Stimulated activated CD4-positive, alpha-beta T cell treated with anti-CD3 and anti-CD28 coated beads, TNF-alpha, amount 100 ng/mL, for 4 hours (primary cell): ENCODE measurements at regions not wholly inside any gene's neighbourhood (a gene's known extent, or its start where the extent isn't known, plus 50 kb on each side); places are given as distances from the start of the nearest gene placed in this dataset.
"Not testable (repeated sequence)": the region's sequence is repeated elsewhere in the genome, so short reads cannot be mapped to it uniquely, and the experiment has no call there.

ENCODE experiments used
- DNase-seq, 3 experiments: peaks; one replicate each; pipeline ENCODE4 v3.0.0-alpha.2; 2020; ENCODE audit warnings: low read depth in 3 of 3

DNA sequence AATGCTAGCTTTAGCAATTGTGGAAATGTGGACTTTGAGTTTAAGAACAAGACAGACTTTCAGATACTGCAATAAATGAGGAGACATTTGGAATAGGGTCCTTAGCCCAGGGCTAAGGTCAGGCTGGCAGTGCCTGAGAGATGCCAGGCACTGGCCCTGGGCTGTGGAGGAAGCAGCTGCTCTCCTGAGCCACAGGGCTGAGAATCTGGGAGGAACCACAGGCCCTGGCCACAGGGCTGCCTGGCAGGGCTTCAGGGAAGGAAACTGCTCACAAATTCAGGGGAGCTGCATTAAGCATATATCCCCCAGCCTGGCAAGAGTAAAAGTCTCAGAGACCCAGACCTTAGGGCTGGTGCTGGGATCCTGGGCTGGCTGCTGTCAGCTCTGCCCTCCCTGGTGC is 305.1 kb downstream of the RPIA start:
- DNase-seq: not testable (repeated sequence)

DNA sequence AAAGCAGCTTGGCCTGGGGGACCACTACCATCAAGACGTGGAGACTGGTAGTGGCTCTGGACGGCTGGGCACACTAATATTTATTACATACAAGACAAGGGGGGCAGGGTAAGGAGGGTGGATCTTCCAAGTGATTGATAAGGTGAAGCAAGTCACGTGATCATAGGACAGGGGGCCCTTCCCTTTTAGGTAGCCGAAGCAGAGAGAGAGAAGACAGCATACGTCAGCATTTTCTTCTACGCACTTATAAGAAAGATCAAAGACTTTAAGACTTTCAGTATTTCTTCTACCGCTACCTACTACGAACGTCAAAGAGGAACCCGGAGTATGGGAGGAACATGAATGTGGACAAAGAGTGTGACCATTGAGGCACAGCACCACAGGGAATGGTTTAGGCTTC is 307.9 kb downstream of the RPIA start:
- DNase-seq: no peak

DNA sequence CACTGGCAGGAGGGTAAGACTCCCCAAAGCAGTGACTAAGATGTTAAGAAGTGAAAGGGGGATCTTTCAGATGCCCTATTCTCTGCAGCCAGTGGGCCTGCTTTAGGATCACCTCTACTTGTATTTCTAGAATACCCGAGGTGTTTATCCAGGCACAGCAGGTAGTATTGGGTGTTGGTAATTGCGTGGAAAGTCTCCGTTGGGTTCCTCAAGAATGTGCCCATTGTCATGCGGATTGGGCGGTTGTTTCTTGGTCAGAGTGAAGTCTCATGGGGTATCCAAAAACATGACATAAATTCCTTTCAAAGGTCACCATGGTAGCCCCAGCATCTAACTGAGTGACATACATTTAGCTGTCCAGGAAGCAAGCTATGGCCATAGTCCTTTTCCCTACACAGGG is 308.8 kb downstream of the RPIA start:
- no peak for DNase-seq

DNA sequence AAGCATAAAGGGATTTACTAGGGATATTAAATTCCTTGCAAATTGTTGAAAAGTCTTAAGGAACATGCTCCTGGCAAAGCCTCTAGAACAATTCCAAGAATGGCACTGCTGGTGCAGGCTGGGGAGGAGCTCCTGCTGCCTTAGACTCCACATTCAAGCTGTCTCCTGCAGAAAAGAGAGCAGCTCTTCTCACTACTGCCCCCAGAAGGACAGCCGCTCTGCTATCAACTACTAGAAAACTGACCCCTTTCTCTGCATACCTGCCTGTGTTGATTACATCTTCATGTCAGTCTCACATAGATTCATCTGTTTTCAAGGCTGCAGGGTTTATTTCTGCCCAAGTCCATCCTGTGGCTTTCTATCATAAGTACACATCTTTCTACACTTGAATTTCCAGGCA is 312.8 kb downstream of the RPIA start:
- not testable (repeated sequence) for DNase-seq

DNA sequence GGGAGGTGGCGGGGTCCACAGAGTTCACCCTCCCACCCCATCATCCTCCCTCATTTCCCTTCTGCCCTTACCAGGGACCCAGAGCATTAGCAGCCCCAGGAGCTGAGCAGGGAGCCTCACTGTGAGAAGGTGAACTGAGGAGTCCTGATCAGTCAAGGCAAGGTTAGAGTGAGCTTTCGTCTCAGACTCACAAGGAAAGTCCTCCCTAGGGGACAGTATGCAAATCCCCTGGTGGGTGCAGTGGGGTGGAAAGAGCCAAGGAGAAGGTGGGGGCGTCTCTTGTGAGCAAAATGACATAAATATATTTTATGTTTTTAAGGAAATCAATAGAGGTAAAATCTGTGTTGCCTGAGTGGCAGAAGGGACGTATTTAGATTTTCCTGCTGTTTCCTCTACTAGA is 329.1 kb downstream of the RPIA start:
- DNase-seq: not testable (repeated sequence)

DNA sequence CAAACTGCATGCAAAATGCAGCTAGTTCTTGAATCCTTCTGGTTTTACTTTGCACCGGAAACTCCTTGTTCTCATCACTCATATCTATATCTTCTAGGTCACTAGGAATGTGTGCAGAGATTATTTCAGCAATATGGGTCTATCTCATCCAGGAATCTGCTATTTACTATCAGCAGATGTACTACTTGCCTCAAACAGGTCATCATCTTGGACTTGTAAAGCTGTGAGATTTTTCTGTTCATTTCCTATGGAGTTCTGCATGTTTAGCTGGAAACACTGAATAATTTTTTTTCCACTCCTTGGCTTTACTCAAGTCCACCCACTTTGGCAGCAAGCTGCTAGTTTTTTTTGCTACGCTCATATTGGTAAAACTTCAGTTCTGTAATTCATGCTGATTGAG is 334.8 kb downstream of the RPIA start:
- not testable (repeated sequence) for DNase-seq

DNA sequence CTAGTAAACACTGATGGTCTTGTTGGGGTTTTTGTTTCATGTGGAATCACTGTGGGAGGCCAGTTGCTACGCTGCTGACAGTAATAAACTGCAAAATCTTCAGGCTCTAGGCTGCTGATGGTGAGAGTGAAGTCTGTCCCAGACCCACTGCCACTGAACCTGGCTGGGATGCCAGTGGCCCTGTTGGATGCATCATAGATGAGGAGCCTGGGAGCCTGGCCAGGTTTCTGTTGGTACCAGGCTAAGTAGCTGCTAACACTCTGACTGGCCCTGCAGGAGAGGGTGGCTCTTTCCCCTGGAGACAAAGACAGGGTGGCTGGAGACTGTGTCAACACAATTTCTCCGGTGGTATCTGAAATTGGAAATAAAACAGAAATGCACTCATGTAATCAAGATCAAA is 335.6 kb downstream of the RPIA start:
- DNase-seq: not testable (repeated sequence)

DNA sequence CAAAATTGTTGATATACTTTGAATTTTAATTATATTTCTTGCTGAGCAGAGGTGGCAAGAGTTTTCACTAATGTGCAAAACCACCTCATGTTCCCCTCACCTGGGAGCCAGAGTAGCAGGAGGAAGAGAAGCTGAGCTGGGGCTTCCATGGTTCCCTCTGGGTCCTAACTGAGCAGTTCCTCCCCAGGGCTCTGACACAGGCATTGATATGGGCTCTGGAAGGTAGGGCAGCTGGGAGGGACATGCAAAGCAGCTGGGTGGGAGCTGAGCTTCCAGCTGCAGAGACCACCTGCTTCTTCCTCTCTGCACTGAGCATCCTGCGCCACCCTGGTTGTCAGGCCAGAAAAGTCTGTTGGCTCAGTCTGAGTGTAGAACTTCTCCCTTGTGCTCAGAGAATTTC is 336.1 kb downstream of the RPIA start:
- DNase-seq: not testable (repeated sequence)

DNA sequence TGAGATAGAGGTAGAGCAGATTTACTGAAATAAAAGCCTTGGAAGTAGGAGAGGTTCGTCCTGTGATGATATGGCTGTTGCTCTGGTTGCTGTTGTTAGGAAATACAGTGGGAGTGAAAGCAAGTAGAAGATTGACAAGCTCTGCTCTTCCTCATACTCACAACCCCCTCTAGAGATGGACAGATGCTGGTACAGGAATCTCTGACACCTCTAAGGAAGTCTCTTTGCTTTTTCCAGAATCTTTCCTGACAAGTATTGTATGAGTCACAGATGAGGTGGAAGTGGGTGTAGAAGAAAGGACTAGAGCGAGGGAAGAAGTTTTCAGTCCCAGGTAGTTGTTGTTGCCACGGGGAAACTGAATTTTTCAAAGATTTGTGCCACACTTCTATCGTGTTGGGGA is 337.8 kb downstream of the RPIA start:
- DNase-seq: not testable (repeated sequence)

DNA sequence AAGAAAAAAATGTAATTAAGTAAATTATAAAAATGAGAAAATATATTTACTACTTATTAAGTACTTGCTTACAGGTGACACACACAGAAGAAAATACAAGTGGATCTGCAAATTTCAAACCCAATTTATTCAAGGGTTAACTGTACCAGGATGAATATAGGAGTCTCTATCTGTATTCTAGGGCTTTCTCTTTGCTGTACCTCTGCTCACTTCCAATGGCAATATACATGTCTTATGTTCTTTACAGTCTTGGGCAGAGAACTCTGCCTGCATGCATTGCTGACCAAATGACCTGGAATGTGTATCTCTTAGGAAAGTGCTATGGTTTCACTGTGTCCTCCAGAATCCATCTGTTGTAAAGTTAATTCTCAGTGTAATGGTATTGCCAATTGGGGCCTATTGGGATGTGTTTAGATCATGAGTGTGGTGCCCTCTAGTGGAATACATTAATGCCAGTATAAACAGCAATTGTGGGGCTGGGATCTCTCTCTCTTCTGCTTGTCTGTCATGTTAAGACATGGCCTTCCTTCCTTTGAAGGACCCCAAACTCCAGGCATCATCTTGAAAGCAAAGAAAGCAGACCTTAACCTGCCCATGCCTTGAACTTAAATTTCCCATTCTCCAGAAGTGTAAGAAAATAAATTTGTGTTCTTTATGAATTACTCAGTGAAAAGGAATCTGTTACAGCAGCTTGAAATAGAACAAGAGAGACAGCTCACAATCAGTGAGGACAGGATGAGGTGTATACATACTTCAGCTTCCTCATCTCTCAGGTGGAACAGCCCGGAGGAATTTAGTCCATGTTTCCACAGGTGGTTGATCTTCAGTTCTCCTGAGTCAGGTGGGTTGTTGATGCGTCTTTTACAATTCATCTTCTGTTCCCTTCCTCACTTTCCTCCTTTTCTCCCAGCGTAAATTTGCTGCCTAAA is 356.9 kb downstream of the RPIA start:
- DNase-seq: not testable (repeated sequence)

DNA sequence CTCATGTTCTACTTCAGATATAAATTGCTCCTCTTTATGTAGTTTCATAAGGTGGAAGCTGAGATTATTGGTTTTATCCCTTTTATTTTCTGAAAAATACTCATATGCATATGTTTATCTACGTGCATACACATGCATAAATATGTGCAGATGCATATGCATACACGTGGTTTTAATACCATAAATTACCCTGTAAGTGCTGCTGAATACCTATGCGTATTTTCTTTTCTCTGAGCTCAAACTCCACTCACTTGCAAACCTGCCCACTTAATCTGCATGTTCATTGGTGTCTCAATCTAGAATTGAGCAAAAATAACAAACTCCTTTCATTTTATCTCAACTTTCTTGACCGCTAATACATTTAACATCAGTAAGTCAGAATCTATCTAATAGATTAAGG is 367.1 kb downstream of the RPIA start:
- not testable (repeated sequence) for DNase-seq

DNA sequence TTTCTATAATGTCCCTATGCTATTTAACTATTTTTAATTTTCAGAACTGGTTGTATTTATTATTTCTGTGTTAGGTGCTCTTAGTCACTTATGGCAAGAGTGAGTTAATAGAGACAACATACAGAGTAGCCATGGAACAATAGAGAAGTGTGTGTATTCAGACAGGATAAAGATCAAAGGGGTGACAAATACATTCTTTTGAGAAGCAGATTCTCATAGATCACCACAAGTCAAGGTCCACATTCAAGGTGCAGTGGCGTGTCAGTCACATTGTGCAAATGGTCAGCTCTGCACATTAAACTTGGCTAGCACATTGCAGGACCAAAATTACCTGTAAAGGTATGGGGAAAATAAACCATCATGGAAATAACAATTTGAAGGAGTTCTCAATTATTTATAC is 369.7 kb downstream of the RPIA start:
- not testable (repeated sequence) for DNase-seq

DNA sequence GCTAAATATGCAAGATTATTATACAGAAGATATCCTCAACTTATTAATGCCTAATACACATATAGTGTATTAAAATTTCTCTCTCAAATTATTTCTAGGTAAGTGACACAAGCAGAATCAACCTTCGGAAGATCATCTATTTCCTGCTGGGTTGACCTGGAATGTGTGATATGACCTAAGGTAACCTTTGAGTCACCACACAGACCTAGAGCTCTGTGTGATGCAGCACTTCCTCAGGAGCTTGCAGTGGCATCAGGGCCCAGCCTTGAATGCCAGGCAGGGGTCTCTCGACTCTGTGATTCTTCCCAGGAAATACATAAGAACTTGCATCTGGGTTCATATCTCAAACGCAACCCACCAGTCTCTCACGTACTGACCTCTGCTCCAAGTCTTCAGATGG is 385.3 kb downstream of the RPIA start:
- not testable (repeated sequence) for DNase-seq

DNA sequence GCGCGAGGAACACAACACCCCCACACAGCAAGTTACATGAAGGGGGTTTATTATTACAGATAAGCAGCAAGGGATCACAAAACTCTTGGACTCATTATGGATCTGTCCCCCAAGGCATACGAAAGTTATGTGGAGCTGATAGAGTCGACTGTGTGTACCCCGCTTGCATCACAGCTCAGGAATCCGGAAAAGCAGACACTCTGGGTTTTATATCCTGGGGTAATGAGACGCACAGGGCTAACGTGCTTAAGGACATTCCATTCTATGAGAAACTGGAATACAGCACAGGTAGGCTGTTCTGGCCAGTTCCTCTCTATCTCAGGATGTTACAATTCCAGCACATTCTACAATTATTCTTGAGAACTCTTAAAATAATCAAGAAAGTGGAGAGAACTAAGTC is 401.4 kb downstream of the RPIA start:
- not testable (repeated sequence) for DNase-seq

DNA sequence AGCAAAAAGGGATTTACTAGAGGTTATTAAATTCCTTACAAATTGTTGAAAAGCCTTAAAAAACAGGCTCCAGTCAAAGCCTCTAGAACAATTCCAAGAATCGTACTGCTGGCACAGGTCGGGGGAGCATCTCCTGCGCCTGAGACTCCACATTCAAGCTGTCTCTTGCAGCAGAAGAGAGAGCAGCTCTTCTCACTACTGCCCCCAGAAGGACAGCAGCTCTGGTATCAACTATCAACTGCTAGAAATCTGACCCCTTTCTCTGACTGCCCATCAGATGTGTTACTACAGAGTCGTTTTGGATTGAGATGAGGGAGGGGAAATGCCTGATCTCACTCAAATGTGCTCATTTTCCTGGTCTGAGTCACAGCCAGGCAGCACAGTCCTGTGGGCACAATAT is 403.6 kb downstream of the RPIA start:
- DNase-seq: not testable (repeated sequence)

DNA sequence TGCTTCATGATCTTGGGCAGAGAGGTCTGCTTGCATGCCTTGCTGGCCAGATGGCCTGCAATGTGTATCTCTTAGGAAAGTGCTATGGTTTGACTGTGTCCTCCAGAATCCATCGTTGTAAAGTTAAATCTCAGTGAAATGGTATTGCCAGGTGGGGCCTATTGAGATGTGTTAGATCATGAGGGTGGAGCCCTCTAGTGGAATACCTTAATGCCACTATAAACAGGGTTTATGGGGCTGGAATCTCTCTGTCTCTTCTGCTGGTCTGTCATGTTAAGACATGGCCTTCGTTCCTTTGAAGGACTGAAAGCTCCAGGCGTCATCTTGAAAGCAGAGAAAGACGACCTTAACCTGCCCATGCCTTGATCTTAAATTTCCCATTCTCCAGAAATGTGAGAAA is 411.1 kb downstream of the RPIA start:
- DNase-seq: not testable (repeated sequence)

DNA sequence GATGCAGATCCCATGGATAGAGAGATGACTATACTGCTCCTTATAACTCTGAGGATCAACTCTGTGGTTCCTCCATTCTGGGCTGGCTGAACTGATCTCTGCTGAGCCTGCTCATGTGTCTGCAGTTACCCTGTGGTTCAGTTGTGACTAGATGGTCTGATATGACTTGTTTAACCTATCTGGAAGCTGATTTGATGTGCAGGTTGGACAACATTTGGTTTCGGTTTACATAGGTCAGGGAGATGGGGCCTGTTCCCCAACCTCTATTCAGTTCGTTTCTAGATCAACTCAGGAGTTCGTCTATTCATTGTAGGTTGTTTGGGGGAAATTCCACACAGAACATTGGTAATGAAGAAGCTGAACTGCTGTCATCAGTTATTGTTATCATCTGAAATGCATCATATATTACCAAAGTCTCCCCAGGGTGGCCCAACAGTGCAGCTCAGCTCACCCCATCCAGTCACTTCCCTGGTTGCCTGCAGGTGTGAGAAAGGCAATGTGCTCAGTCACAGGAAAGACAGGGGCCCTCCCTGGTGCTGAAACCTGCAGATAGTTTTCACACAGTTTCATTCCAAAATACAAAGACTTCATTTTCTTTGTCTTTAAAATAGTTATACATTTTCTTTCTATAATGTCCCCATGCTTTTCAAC is 415.0 kb downstream of the RPIA start:
- DNase-seq: not testable (repeated sequence)

DNA sequence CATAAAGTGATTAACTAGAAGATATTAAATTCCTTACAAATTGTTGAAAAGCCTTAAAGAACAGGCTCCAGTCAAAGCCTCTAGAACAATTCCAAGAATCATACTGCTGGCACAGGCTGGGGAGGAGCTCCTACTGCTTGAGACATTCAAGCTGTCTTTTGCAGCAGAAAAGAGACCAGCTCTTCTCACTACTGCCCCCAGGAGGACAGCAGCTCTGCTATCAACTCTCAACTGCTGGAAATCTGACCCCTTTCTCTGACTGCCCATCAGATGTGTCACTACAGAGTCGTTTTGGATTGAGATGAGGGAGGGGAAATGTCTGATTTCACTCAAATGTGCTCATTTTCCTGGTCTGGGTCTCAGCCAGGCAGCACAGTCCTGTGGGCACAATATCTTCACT is 421.0 kb downstream of the RPIA start:
- not testable (repeated sequence) for DNase-seq

DNA sequence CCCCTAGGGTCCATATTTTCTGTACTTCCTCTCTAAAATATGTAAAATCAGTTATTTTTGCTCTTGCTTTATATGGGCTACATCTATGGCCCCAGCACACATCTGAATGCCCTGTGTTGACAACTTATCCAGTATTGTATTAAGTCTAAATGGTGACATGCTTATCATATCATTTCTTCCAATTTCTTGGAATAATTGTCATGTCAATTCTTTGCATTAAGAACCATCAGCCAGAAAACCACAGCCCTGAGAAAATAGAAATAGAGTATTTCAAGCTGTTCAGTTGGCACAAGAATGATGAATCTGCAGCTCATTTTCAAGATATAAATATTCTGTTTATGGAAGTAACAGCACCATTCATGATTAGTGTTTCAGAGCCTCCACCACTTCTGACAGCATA is 421.8 kb downstream of the RPIA start:
- DNase-seq: not testable (repeated sequence)

DNA sequence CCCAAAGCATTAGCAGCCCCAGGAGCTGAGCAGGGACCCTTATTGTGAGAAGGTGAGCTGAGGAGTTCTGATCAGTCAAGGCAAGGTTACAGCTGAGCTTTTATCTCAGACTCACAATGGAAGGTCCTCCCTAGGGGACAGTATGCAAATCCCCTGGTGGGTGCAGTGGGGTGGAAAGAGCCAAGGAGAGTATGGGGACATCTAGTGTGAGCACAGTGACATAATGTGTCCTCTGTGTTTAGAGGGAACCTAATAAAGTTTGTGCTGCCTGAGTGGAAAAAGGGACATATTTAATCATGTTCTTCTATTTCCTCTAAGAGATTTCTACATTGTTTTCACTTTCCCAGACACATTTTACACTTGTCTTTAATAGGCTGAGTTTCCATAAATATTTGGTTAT is 438.0 kb downstream of the RPIA start:
- DNase-seq: not testable (repeated sequence)

DNA sequence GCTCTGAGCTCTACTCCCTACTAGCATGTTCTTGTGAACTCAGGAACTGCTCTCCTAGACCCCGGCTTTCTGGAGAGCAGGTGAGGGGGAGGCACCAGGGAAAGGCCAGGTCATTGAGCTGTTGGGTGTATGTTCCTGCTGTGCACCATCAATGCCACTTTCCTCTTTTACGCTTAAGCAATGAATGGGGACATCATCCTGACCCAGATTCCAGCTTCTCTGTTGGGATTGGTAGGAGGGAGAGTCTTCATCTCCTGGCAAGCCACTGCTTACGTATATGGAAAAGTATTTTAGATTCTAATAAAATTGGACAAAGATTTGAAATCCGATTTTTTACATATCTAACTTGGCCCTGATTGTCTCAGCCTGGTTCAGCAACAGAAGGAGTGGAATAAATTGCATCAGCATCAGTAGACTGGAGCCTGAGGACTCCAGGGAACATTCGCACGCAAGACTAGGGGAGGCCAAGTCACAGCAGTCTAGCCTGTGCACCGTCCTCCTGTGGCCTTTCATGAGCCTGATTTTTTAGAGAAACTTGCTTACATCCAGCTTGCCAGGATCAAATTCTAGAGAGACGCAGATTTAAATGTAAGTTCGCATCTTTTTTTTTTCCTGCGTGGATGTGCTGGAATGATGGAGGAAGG is 439.3 kb downstream of the RPIA start:
- DNase-seq: not testable (repeated sequence)

DNA sequence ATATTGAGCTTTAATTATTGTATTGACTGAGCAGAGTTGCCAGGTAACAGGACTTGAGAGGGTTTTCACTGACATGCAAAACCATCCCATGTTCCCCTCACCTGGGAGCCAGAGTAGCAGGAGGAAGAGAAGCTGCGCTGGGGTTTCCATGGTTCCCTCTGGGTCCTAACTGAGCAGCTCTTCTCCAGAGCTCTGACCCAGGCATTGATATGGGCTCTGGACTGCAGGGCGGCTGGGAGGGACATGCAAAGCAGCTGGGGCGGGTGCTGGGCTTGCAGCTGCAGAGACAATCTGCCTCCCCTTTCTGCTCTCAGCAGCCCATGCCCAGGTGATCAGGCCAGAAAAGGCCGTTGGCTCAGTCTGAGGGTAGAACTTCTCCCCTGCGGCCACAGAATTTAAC is 451.5 kb downstream of the RPIA start:
- DNase-seq: not testable (repeated sequence)
